HG02870 (cell line): ENCODE measurements at regions not wholly inside any gene's neighbourhood (a gene's known extent, or its start where the extent isn't known, plus 50 kb on each side); places are given as distances from the start of the nearest gene placed in this dataset.
"Not testable (repeated sequence)": the region's sequence is repeated elsewhere in the genome, so short reads cannot be mapped to it uniquely, and the experiment has no call there.

Experiments
- ATAC-seq: cut with Tn5 transposase; IDR thresholded peaks from one replicate; pipeline ENCODE4 v1.9.1; 2021; ENCODE audit warnings: mild to moderate bottlenecking, moderate library complexity; ENCODE audit not compliant: unreplicated experiment

DNA sequence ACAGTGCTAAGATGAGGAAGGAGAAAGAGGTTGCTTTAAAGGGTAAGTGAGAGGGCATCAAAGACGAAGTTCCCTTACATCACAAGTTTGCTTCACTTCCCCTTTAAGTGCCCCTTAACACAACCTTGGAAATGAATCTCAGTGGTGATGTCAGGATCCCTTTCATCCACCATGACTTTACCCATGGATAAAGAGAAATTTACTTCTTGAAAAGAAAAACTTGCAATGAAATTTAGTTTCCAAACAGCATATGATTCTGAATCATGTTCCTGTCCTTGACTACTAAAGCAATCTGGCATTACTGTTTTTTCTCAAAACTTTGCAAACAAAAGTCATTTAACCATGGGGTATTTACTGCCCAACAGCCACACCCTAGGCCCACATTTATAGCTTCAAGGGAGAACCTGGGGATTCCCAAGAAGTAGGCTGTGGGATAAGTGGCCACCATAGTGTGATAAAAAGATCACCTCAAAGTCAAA, 135.9 kb downstream of the ITGB8 start:
- ATAC-seq = no peak

DNA sequence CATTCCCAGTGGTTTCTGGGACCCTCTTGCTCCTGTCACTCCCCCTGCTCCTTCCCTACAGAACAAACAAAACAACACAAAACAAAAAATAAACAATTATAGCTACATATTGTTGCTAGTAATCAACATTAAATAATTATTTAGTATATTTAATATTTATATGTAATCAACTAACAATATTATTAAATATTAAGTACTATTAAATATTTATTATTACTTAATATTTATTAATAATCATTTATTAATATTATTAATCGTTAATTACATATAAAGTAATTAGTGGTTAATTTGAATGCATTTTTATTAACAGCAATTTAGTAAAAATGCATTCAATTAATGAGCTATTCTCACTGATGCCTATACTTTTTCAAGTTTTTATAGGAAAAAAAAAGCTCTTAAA, 139.4 kb downstream of the ITGB8 start:
- ATAC-seq = no peak

DNA sequence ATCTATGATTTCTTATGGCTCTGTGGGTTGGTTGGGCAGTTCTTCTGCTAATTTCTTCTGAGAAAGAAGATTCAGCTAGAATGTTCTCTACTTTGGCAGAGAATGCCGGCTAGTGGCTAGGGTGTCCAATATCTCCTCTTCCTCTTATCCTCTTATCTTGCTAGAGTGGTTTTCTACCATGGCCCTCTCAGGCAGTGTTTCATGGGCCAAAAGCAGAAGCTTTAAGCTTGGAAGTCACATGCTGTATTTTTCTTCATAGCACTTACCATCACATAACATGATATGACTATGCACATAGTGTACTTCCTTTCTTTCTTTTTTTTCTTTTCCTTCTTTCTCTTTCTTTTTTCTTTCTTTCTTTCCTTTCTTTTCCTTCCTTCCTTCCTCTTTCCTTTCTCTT, 140.0 kb downstream of the ITGB8 start:
- ATAC-seq = no peak

DNA sequence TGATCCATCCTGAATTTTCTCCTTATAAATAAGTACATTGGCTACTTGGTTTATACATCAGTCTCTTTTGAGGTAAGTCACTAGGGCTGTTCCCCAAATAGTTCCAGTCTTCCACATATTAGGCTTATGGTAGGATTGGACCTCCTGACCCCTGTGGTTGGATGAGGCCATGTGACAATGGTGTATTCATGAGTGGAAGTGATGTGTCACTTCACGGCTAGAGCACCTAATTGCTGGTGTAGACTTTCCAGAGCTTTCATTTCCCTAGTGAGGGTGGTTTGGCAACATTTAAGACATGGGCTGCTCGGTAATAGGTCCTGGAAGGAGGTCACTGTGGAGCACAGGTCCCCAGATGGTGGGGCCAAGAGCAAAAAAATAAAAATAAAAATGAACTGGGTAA, 141.2 kb upstream of the ABCB5 start:
- no peak for ATAC-seq

DNA sequence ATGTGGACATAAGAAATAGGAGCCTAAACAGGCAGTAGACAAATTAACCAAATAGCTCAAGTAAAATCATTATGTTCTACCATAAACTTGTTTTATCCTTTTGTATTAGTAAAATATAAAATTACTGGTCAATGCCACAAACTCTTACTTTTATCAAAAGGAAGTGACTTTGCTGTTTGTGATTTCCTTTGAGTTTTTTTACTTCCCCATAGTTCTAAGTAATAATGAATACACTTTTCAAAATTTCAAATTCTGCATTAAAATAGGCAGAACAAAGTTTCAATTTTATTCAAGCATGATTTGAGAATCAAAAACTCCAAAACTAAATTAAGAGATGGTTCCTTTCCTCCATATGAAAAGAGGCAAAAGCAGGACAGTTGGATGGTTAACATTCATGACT, 139.7 kb upstream of the ABCB5 start:
- no peak for ATAC-seq

DNA sequence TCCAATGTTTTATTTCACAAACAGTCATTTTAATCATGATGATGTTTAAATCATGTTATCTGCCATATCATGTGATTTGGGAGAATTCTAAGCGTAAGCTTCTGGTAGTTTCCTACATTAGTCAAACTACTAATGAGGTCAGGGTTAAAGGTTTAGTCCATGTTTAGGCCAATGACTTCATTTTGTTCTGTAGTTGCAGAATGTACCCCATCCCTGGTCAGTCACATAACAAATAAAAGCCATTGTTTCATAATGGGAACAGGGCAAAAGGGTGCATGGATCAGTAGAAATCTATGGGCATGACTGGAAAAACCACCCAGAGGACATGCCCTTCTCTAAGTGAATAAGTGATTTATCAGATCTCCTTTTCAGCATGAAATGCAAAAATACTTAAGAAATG, 138.4 kb upstream of the ABCB5 start:
- no peak for ATAC-seq

DNA sequence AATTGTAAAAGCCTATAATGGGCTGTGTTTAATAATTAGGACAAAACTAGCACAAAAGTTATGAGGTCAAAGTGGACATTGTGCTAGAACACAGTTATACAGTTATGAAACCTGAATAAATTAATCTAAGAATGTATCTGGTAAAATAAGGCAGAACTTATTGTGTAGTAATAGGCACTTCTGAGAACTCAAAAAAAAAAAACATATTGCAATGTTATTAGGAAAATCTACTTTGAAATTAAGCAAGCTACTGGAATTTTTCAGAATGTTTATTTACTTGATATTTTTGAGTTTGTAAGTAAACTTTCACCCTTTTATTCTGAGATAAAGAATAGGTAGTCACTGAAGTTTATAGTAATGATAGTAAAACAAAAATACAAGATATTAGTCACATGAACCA, 135.8 kb upstream of the ABCB5 start:
- ATAC-seq = no peak

DNA sequence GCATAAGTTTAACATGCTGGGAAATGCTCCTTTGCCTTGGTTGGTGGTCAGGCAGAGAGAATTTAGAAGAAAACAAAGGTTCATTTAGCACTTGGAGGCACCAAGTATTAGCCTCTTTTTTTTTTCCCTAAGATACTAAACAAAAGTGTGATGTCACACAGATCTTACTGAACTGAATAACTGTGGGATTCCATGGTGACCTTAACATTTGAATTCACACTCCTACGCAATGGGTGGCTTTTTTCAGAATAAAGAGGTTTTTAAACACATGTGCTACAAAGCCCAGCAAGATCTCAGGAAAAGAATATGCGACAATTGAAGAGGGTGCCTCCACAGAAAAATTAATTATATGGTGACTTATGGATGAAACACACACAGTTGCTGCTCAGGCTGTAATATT, 133.4 kb upstream of the ABCB5 start:
- ATAC-seq = no peak

DNA sequence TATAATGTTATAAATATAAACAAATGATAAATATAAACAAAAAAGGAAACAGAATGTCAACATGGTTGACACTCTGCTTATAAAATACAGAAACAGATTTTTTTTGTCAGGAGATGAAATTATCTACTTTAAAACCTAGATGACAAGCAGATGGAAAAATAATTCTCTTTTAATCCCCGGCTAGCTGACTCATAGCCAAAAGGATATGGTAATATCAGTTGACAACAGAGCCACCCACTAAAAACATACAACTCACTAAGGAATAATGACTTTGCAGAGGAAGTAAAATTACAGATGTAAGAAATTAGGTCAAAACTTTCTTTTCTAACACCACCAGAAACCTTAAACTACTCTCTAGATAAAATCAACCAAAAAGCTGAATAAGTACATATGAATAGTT, 131.1 kb upstream of the ABCB5 start:
- no peak for ATAC-seq

DNA sequence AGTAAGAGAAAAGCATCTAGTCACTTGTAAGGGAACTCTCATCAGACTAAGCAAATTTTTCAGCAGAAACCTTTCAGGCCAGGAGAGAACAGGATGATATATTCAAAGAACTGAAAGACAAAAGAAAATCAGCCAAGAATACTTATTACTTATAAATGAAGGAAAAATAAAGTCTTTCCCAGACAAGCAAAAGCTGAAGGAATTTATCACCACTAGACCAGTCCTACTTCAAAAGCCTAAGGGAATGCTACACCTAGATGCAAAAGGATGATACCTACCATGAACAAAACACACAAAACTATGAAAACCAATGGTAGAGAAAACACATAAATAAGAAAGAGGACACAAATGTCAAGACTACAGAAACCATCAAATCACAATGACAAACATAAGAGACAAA, 126.6 kb upstream of the ABCB5 start:
- no peak for ATAC-seq

DNA sequence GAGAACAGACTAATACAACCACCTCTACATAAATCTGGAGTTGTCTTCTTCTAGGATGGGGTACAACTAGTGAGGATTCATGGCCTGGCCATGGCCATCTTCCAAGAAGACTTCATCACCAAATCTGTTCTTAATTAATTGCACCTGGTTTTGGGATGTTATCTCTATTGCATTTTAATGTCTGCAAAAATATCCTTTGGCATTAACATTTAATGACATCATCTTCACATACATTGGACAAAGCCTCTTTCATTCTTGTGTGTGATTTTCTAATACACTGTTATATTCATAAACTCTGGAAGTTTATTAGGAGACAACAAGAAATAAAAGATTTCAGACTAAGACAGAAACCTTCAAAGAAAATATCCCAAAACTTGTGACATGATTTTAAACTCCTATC, 124.2 kb upstream of the ABCB5 start:
- no peak for ATAC-seq

DNA sequence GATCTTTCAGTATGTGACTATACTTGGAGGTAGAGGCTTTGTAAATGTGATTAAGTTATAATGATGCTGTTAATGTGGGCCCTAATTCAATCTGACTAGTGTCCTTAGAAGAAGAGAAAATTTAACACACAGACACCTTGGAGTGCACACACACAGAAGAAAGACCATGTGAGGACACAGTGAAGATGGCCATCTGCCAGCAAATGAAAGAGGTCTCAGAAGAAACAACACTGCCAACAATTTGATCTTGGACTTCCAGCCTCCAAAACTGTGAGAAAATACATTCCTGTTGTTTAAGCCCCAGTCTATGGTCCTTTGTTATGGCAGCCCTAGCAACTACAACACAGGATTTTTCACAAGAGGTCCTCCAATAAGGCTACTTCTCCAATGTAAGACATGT, 120.9 kb upstream of the ABCB5 start:
- ATAC-seq = no peak

DNA sequence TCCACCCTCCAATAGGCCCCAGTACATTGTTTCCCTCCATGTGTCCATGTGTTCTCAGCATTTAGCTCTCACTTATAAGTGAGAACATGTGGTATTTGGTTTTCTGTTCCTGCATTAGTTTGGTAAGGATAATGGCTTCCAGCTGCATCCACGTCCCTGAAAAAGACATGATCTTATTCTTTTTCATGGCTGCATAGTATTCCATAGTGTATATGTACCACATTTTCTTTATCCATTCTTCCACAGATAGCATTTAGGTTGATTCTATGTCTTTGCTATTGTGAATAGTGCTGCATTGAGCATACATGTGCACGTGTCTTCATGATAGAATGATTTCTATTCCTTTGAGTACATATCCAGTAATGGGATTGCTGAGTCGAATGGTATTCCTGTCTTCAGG, 114.0 kb upstream of the ABCB5 start:
- not testable (repeated sequence) for ATAC-seq

DNA sequence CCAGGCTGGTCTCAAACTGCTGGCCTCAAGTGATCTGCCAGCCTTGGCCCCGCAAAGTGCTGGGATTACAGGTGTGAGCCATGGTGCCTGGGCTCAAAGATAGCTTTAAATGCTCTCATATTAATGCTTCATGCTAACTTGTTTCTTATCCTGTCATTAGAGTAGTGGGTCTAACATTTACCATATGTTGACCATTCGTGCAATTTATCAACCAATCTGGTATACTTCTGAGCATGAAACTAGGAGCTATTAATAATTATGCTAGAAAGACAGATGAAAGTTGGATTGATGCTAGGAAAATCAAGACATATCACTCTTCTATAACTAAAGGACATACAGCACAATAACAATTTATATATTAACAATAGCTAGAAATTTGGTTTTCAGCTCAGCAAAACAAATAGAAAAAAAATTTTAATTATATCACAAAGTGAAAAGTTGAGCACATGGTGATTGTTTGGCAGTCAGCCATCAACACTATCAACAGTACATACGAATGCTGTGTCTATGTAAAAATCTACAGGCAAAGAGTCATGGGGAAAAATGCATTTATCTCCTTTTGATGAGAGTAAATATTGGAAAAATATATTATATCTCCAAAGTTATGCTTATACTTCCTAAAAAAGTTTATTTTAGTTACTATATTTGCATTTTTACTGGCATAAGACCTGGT, 112.1 kb upstream of the ABCB5 start:
- ATAC-seq = no peak

DNA sequence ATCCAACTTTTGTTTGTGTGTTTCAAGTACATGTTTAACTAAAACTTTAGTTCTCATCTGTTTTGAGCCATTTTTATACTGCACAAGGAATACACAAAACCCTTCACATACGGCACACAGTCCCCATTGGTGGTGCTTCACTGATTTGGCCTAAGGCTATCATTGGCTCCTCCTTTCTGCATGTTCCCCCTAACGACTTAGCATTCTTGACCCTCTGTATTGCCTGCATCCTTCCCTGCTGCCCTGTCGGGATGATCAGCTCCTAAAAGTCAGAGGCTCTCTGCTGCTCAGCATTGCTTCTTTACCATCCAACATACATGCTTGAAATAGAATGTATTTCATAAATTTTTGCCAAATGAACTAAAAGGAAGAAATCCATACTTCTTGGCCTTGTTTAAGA, 111.4 kb upstream of the ABCB5 start:
- ATAC-seq = no peak

DNA sequence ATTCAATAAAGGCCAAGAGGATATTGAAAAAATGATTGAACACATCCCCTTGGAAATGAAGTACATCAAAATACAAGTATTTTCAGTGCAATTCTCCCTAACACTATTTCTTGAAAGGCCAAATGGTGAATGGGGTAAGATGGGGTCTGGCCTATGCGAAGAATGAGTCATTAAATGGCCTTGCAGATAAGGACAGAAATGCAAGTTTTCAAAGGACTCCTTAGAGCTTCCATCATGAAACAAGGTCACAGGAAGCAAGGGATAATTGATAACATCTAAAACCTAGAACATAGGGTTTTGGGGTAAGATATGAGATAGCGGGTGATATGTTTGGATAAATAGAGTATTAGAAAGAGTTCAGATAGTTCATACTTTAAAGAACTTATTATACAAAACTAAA, 109.3 kb upstream of the ABCB5 start:
- no peak for ATAC-seq

DNA sequence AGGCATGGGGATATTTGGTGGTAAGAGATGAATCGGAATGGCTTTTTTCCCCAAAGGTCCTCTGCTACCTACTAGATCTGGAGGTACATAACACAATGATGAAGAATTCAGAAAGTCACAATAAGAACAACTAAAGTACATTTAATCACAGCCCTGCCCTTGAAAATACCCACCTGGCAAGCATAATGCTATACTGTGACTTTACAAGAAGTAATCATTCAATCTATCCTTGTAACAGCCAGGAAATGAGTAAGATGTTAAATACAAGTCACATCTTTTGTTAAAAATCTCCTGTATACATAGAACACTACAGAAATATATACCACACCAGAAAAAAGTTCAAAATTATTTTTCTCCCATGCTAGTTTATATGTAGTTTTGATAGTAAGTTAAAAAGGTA, 108.3 kb upstream of the ABCB5 start:
- ATAC-seq = no peak

DNA sequence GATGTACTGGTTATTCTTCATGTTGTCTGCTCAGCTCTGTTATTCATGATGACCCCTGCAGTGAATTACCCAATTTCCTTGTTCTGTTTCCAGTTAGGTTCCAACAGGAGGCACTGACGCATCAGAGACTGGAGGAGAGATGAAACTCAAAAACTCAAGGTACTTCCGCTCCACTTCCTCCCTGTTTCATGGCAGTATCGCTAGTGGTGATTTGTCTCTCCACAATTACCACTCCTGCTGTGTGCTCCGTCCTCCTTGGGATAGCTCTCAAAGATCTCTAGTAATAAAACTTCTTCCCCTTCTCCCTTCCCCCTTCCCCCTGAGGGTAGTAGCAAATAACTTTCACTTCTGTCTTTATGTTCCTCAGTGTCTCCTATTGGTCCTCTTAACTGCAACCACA, 107.4 kb upstream of the ABCB5 start:
- no peak for ATAC-seq

DNA sequence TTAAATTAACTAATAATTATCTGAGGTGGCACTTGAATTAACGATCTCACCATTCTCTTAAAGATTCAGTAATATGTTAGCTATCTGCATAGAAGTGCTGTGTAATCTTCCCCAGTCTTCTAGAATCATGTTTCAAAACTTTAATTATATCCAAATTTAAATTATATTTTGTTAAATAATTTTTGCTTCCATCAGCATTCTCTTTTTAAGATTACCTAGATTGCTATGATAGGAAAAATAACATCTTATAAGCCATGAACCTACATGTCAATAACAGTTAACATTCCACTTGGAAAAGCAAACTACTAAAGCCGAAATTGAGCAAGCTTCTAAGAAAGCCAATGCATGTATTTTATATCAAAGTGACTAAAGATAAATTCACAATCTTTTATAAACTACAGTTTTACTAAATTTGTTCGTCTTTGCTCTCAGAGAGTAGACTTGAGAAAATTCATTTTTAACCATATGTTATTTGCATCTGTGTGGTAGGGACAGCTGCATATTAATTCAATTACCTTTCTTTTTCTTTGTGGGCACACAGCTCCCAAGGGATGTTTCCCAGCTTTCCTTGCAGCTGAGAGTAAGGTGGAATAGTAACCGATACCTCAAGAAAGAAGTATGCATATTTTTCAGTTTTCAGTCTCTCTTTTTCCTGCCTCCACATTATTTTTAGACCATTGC, 105.4 kb upstream of the ABCB5 start:
- no peak for ATAC-seq

DNA sequence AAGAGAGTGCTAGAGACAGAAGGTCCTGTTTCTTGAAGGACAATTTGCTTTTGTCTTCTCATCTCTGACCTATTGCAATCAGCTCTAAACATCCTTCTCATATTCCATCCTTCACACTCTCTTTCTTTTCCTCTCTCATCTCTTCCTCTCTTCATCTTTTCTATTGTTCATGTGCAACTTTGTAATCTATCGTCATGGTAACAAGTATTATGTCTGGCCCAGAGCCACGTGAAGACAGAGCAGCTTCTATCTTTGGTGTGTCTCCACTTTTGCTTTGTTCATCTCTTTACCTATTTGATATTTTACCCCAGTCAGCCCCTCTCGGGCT, 104.9 kb upstream of the ABCB5 start:
- no peak for ATAC-seq

DNA sequence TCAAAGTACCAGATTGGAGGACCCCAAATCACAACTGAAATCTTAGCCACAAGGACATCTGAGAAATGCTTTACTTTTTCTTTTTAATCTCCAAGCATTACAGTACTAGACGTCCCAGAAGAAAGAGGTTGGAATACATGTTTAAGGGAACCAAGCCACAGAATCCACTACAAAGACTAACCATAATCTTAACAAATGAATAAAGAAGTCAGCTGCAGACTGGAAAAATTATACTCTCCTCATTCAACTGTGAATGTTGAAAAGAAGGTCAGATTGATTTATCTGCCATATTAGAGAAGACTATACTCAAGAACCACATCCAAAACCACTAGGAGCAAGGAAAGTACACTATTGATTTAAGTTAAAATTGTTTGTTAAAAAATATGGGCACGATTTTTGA, 102.1 kb upstream of the ABCB5 start:
- no peak for ATAC-seq

DNA sequence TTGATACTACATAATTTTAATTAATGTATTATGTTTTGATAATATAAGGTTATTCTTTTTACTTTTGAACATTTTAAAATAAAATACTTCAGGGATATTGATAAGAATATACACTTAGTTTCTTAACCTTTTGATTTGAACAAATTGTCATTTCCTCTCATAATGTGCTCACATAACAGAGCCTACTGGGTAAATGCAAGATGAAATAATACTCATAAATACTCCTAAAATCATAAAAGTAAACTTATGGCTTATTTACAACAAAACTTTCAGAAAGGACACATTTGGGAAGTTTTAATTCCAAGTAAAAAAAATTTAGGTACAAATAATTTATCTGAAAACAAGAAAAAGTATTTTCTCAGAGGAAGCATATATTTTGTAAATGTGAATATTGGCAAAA, 101.6 kb upstream of the ABCB5 start:
- no peak for ATAC-seq

DNA sequence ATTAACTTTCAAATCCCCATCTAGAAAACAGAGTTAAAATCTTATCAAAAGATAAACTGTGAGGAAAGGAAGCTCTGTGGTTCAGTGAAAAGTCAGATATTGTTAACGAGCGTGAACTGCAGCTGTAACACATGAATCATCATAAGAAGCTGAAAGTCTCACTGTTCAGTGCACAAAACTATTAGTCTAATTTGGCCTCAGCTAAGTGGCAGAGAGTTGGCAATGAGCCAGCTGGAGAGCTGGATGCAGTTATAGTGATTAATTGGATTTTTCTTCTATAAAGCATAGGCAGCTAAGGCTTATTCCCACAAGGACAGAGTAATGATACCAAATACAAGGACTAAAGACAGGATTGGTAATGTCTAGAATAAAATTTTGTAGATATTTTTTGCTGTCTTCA, 101.1 kb upstream of the ABCB5 start:
- ATAC-seq = no peak
